HG03039 (cell line): ENCODE measurements at regions not wholly inside any gene's neighbourhood (a gene's known extent, or its start where the extent isn't known, plus 50 kb on each side); places are given as distances from the start of the nearest gene placed in this dataset.

Source experiments
- ATAC-seq: cut with Tn5 transposase; IDR thresholded peaks from one replicate; pipeline ENCODE4 v1.9.1; 2021; ENCODE audit warnings: mild to moderate bottlenecking, moderate library complexity; ENCODE audit not compliant: unreplicated experiment

DNA sequence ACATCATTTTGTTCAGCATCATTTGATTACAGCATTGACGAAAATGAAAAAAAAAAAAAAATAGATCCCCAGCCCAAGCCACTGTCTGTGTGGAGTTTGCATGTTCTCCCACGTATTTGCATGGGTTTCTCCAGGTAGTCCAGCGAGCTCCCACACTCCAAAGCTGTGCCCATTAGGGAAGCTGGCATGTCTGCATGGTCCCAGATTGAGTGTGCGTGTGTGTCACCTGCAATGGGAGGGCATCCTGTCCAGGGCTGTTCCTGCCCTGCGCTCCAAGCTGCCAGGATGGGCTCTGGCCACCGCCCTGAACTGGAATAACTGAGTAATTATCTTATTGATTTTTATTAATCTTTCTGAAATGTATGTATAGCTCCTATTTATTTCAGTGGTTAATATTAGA, 88.6 kb downstream of the KLF12 start:
- no peak for ATAC-seq

- ATAC-seq, result no peak
These were observed 91.0 kb downstream of the KLF12 start for GRCh38 chr13:74043237-74043636.

DNA sequence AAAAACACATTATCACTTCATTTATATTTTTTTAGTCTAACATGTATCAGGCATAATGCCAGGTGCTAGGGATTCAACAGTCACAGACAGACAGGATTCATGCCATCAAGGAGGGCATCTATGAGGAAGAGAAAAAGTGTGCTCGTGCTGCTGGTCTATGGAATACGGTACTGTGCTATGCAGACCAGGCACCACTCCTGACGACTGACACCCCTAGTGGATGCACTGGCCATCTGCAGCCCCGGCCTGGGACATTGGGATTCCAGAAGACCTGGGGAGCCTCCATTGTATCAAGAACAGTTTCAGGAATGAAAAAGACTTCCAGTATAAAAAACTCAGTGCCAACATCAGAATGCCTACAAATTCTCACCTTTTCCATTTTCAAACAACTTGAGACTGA, 94.0 kb downstream of the KLF12 start:
- peak; percentile 99 for ATAC-seq

GRCh38 chr13:74039667-74040066, 94.5 kb downstream of the KLF12 start:
- ATAC-seq, result no peak

- no peak for ATAC-seq
These were observed 95.0 kb downstream of the KLF12 start for GRCh38 chr13:74039154-74039553.

DNA sequence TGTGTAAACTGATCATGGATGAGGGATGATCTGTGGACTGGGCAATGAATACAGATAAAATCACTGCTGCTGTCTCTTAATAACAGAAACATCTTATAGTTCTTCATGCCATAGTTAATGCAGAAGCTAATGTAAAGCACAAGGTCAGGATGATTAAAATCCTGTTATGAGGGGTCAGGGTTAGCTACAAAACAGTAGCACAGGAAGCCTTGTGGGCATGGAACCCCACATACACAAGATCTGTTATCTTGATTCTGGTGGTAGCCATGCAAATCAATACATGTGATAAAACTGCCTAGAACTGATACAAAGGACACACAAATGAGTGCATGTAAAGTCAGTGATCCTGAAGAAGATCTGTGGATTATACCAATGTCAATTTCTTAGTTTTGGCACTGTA, 96.4 kb downstream of the KLF12 start:
- no peak for ATAC-seq

- ATAC-seq, result no peak
These were observed 97.8 kb downstream of the KLF12 start for GRCh38 chr13:74036373-74036772.

GRCh38 chr13:74035896-74036295, 98.3 kb downstream of the KLF12 start:
- no peak for ATAC-seq

- ATAC-seq, result no peak
These were observed 101.9 kb downstream of the KLF12 start for GRCh38 chr13:74032325-74032724.

DNA sequence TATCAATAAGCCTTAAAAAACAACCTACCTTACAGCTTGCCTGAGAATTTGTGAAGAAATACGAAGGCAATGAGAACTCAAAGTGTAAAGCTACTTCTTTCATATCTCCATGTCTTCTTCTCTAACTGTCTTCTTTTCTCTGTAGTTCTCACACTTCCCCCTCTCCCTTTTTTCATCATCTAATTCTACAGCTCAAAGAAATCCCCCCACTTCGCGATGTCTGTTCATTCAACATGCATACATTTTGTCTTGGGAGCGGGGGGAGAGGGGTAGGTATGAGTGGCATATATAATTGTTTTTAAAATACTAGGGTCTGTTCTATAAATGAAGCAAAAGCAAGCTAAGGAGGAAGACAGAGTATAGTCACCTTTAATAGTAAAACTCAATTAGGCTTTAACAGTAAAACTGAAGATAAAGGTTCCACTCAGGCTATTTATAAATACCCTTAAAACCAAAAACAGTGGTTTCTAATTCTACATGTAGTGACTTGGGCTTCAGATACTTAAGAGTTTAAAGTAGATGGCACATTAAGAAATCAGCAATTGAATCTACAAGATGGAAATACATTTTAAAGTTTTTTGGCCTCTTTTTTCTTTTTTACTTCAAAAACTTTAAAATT, 106.9 kb downstream of the KLF12 start:
- ATAC-seq, result peak; percentile 27

GRCh38 chr13:74026753-74027152, 107.5 kb downstream of the KLF12 start:
- ATAC-seq, result peak; percentile 98

DNA sequence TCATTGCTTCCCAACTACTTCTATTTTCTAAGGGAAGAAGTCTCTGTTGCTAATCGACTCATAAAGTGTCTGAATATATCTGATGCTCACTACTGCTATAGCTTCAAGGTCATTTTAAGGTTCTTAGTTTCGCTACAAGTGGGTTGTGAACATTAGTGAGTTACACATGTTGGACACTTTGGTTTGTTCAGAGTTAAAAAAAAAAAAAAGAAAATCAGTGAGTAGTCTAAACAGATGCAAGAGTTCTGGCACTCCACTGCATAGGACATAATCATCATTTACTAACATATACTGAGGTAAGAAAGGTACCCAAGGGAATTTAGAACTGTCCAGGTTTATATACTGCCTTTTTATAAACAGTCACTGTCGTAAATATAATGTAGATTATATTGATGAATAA, 108.8 kb downstream of the KLF12 start:
- ATAC-seq, result no peak

- no peak for ATAC-seq
These were observed 109.3 kb downstream of the KLF12 start for GRCh38 chr13:74024856-74025255.

GRCh38 chr13:74024314-74024713, 109.9 kb downstream of the KLF12 start:
- ATAC-seq, result no peak

DNA sequence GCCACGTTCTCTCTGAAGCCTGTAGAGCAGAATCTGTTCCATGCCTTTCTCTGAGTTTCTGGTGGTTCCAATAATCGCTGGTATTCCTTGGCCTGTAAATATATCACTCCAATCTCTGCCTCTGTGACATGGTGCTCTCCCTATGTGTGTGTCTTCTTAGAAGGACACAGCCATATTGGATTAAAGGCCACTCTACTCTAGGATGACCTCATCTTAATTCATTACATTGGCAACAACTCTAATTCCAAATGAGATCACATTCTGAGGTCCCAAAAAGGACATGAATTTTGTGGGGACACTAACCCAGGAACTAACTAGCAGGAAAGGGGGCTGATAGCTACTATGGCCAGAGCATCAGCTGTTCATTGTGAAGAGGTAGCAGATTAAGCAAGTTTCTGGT, 110.7 kb downstream of the KLF12 start:
- ATAC-seq, result no peak

DNA sequence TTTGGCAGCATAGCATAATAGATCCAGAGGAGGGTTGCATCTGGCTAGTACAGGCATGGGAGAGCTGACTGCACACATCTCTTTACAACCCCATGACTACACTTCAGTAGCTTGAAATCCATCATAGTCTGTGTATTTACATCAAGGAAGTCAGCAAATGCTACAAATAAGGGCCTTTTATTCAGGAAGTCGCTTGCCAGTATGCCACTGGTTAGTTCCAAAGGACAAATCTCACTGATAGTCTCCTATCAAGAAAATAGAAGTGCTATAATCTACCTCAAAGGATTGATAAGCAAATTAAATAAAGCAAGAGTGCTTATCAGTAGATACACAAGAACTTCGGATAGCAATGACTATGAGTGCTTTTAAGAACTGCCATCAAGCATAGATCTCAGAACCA, 112.7 kb downstream of the KLF12 start:
- ATAC-seq, result no peak

DNA sequence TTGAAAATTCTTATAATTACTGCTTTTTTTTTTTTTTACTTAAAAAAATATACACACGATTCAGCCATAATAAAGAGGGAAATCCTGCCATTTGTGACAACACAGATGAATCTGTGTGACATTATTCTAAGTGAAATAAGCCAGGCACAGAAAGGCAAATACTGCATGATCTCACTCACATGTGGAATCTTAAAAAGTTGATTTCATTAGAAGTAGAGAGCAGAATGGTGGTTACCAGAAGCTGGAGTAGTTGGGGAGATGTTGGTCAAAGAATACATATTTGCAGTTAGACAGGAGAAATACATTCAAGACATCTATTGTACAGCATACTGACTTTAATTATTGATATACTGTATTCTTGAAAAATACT, 116.2 kb downstream of the KLF12 start:
- no peak for ATAC-seq

DNA sequence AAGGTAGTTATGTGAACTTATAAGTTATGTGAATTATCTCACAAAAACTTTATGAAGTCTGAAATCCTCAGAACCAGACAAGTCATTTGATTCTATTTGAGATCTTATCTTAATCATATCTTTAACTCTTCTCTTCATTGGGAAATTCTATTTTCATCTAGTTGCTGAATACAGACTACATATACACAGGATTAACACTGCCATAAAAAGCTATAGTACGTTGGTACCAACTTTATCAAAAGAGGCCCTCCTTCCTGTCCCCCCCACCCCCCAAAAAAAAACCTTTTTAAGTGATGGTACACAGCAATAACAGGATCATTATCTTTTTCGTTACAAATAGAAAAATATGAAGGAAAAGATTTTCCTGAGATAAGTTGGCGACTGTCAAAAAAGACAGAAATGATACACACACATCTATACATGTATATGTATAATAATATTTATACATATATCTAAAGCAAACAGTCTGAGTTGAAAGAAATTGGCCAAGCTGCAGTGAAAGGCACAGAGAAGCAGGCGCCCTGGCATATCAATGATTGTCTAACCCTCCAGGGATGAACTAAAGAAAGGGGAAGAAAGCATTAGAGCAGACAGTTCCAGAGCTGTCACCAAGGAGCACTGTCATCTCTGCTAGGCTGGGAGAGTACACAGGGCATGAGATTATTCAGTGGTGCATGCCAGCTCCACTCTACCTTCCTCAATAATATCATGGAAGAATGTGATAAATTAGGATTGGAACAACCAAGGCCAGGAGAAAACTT, 116.7 kb downstream of the KLF12 start:
- ATAC-seq, result no peak

DNA sequence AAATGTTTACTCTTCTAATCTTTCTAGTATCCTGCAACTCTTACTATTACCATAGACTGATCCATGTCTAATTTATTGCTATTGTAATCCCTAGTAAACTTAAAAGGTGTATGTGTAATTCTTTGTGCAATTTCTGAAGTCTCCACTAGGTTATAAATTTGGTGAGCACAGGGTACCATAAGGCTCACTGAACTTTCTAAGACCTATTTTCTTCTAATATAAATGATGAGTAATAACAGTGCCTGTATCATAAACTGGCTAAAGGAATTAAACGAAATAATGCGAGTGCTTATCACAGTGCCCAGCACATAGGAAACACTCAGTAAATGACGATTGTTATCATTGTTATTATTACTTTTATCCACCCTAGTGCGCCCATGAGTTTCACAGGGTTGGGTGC, 119.1 kb downstream of the KLF12 start:
- ATAC-seq, result no peak

GRCh38 chr13:74009100-74009668, 125.0 kb downstream of the KLF12 start:
- ATAC-seq, result no peak

GRCh38 chr13:74006666-74007065, 127.5 kb downstream of the KLF12 start:
- no peak for ATAC-seq

DNA sequence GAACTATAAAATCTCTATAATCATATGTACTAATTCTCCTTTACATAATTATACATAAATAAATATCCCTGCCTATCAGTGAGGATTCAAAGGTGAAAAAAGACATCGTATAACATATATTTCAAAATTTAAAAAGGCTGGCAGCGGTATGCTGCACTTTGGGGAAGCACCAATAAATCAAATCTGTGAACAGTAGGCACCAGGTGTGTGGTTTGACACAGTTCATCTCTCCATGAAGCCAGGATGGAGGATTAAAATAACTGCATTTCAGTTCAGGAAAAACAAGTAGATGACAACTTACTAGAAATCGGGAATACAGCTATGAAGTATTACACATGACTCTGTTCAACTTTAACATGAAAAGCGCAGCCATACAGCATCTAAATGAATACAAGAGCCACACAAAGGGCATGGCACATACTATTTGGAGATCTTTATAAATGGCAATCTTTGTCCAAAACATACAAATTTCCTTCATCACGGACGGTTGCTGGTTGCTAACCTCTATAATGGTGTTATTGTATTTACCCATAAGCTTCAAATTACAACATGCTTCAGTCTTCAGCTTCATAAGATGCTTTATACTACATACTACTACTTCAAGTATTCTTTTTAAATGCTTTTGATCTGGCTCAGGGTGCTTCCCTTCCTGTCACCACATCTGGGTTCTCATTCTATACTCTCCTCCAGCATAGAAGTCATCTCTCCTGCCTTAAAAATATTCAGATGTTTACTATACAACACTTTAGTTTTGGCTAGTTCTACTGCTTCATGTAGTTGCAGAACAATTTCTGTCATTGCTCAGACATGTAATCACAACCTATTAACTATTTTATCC, 128.7 kb downstream of the KLF12 start:
- no peak for ATAC-seq
